EH (cell line): ENCODE measurements at regions not wholly inside any gene's neighbourhood (a gene's known extent, or its start where the extent isn't known, plus 50 kb on each side); places are given as distances from the start of the nearest gene placed in this dataset.
"Not testable (repeated sequence)": the region's sequence is repeated elsewhere in the genome, so short reads cannot be mapped to it uniquely, and the experiment has no call there.

Experiments used
- DNase-seq: peaks from one replicate; pipeline ENCODE4 v3.0.0-alpha.2; 2015; ENCODE audit warnings: low read depth

- no peak for DNase-seq
Observed at GRCh38 chr20:57999465-58000111, 228.9 kb downstream of the ANKRD60 start.

- no peak for DNase-seq
Observed at GRCh38 chr20:57998981-57999464, 229.4 kb downstream of the ANKRD60 start.

- no peak for DNase-seq
Observed at GRCh38 chr20:57998276-57998675, 230.2 kb downstream of the ANKRD60 start.

- DNase-seq, result peak; percentile 80
Observed at GRCh38 chr20:57996936-57997890, 231.2 kb downstream of the ANKRD60 start.

- DNase-seq, result no peak
Observed at GRCh38 chr20:57996465-57996864, 232.0 kb downstream of the ANKRD60 start.

- no peak for DNase-seq
Observed at GRCh38 chr20:57995381-57995977, 233.0 kb downstream of the ANKRD60 start.

- DNase-seq, result peak; percentile 38
Observed at GRCh38 chr20:57993716-57994431, 234.6 kb downstream of the ANKRD60 start.

- peak; percentile 93 for DNase-seq
Observed at GRCh38 chr20:57991211-57991881, 237.1 kb downstream of the ANKRD60 start.

- peak; percentile 83 for DNase-seq
Observed at GRCh38 chr20:57990396-57990987, 238.0 kb downstream of the ANKRD60 start.

GRCh38 chr20:57988828-57989227, 239.6 kb downstream of the ANKRD60 start:
- DNase-seq, result no peak

GRCh38 chr20:57988422-57988821, 240.0 kb downstream of the ANKRD60 start:
- no peak for DNase-seq

- no peak for DNase-seq
Observed at GRCh38 chr20:57987659-57988058, 240.8 kb downstream of the ANKRD60 start.

- no peak for DNase-seq
Observed at GRCh38 chr20:57986666-57987065, 241.8 kb downstream of the ANKRD60 start.

GRCh38 chr20:57985278-57985677, 243.2 kb downstream of the ANKRD60 start:
- no peak for DNase-seq

GRCh38 chr20:57983082-57983481, 245.4 kb downstream of the ANKRD60 start:
- DNase-seq, result no peak

GRCh38 chr20:57980506-57980905, 247.9 kb downstream of the ANKRD60 start:
- peak; percentile 44 for DNase-seq

GRCh38 chr20:57977569-57977968, 250.9 kb downstream of the ANKRD60 start:
- DNase-seq, result no peak

- DNase-seq, result no peak
Observed at GRCh38 chr20:57977141-57977540, 251.3 kb downstream of the ANKRD60 start.

- no peak for DNase-seq
Observed at GRCh38 chr20:57974863-57975262, 253.6 kb downstream of the ANKRD60 start.

- DNase-seq, result no peak
Observed at GRCh38 chr20:57973886-57974285, 254.6 kb downstream of the ANKRD60 start.

- DNase-seq, result not testable (repeated sequence)
Observed at GRCh38 chr20:57971583-57971982, 256.9 kb downstream of the ANKRD60 start.
